HepG2 (cell line): ENCODE measurements at regions not wholly inside any gene's neighbourhood (a gene's known extent, or its start where the extent isn't known, plus 50 kb on each side); places are given as distances from the start of the nearest gene placed in this dataset.

Experiments
- ARNT2 ChIP-seq: sonication (generic); formaldehyde crosslinking; IDR thresholded peaks from 2 replicates; pipeline ENCODE4 v1.8.0; 2022; ENCODE audit warnings: mild to moderate bottlenecking, low read depth, missing genetic modification reagents, moderate library complexity
- ETS1 ChIP-seq: sonication (generic); formaldehyde crosslinking; IDR thresholded peaks from 2 replicates; pipeline ENCODE4 v1.4.0; 2020; ENCODE audit warnings: missing genetic modification reagents
- FOXP1 ChIP-seq, 2 experiments: fragments of 450-650 bp in 1 of 2; IDR thresholded peaks; 2 replicates each; pipeline ENCODE4 v1.6.1; 2017 to 2018; ENCODE audit warnings: antibody characterized with exemption in 1 of 2
- IRF2 ChIP-seq: IDR thresholded peaks from 2 replicates; pipeline ENCODE4 v1.6.1; 2018; ENCODE audit warnings: missing genetic modification reagents, missing compliant biosample characterization
- MTERF4 ChIP-seq: sonication (generic); formaldehyde crosslinking; IDR thresholded peaks from 2 replicates; pipeline ENCODE4 v1.8.0; 2023; ENCODE audit warnings: mild to moderate bottlenecking, missing genetic modification reagents
- NBN ChIP-seq: fragments of 450-650 bp; conservative IDR thresholded peaks from 2 replicates; pipeline ENCODE4 v1.6.1; 2017
- NCOA2 ChIP-seq: sonication (generic); formaldehyde crosslinking; IDR thresholded peaks from 2 replicates; pipeline ENCODE4 v1.8.0; 2022; ENCODE audit warnings: inconsistent platforms
- NCOA5 ChIP-seq: sonication (generic); formaldehyde crosslinking; IDR thresholded peaks from 2 replicates; pipeline ENCODE4 v1.4.0; 2020; ENCODE audit warnings: missing genetic modification reagents
- PATZ1 ChIP-seq: sonication (generic); formaldehyde crosslinking; IDR thresholded peaks from 2 replicates; pipeline ENCODE4 v1.4.0; 2020; ENCODE audit warnings: missing genetic modification reagents
- PITX1 ChIP-seq: sonication (generic); formaldehyde crosslinking; IDR thresholded peaks from 2 replicates; pipeline ENCODE4 v1.5.1; 2020; ENCODE audit warnings: mild to moderate bottlenecking, missing genetic modification reagents
- RARA ChIP-seq: IDR thresholded peaks from 2 replicates; pipeline ENCODE4 v1.6.1; 2016; ENCODE audit warnings: missing genetic modification reagents, missing compliant biosample characterization
- SALL1 ChIP-seq: sonication (generic); formaldehyde crosslinking; IDR thresholded peaks from 2 replicates; pipeline ENCODE4 v1.8.0; 2022; ENCODE audit warnings: mild to moderate bottlenecking, missing genetic modification reagents
- SATB2 ChIP-seq: sonication (generic); formaldehyde crosslinking; IDR thresholded peaks from 2 replicates; pipeline ENCODE4 v1.5.0; 2020; ENCODE audit warnings: missing genetic modification reagents
- SNAPC5 ChIP-seq: sonication (generic); formaldehyde crosslinking; IDR thresholded peaks from 2 replicates; pipeline ENCODE4 v1.8.1; 2023; ENCODE audit warnings: mild to moderate bottlenecking, missing genetic modification reagents, borderline replicate concordance
- WIZ ChIP-seq: sonication (generic); formaldehyde crosslinking; IDR thresholded peaks from 2 replicates; pipeline ENCODE4 v1.5.1; 2020; ENCODE audit warnings: mild to moderate bottlenecking, missing genetic modification reagents
- YEATS2 ChIP-seq: sonication (generic); formaldehyde crosslinking; IDR thresholded peaks from 2 replicates; pipeline ENCODE4 v1.4.0; 2020; ENCODE audit warnings: missing genetic modification reagents, borderline replicate concordance
- ZBTB20 ChIP-seq: sonication (generic); formaldehyde crosslinking; IDR thresholded peaks from 2 replicates; pipeline ENCODE4 v1.8.1; 2023; ENCODE audit warnings: missing genetic modification reagents, low read depth, mild to moderate bottlenecking, borderline replicate concordance
- ZKSCAN8 ChIP-seq: IDR thresholded peaks from 2 replicates; pipeline ENCODE4 v1.6.1; 2016; ENCODE audit warnings: borderline replicate concordance, missing genetic modification reagents, missing compliant biosample characterization
- ZMYM4 ChIP-seq: sonication (generic); formaldehyde crosslinking; IDR thresholded peaks from 2 replicates; pipeline ENCODE4 v1.8.1; 2023; ENCODE audit warnings: mild to moderate bottlenecking, missing genetic modification reagents
- ZNF264 ChIP-seq: sonication (generic); formaldehyde crosslinking; IDR thresholded peaks from 2 replicates; pipeline ENCODE4 v1.4.0; 2020; ENCODE audit warnings: missing genetic modification reagents
- ZNF570 ChIP-seq: sonication (generic); formaldehyde crosslinking; IDR thresholded peaks from 2 replicates; pipeline ENCODE4 v1.4.0; 2020; ENCODE audit warnings: mild to moderate bottlenecking, missing genetic modification reagents, borderline replicate concordance
- ZNF616 ChIP-seq: sonication (generic); formaldehyde crosslinking; IDR thresholded peaks from 2 replicates; pipeline ENCODE4 v1.5.0; 2020; ENCODE audit warnings: low read depth, mild to moderate bottlenecking, missing genetic modification reagents
- ZNF792 ChIP-seq: IDR thresholded peaks from 2 replicates; pipeline ENCODE4 v1.6.1; 2016
- TF ChIP-seq, protein P1 (sequence below): IDR thresholded peaks from 2 replicates; pipeline ENCODE4 v1.4.0; 2020; ENCODE audit warnings: mild to moderate bottlenecking, missing genetic modification reagents

GRCh38 chr10:78539247-78539766 lies 505.6 kb downstream of the RPS24 start (continued):
- TF ChIP-seq SNAPC5 (CRISPR knock-in tag): no peak
- TF ChIP-seq SATB2: no peak
- TF ChIP-seq ZKSCAN8 (CRISPR knock-in tag): peak; percentile 55; the same call in 1 of the 2 replicates
- no peak for TF ChIP-seq FOXP1 (IDR thresholded peaks at IDR 0.05)
- peak; percentile 57; the same call in 1 of the 2 replicates for TF ChIP-seq FOXP1 (CRISPR knock-in tag; IDR thresholded peaks at IDR 0.05)
- no peak for TF ChIP-seq ETS1 (CRISPR knock-in tag)
- TF ChIP-seq MTERF4: no peak
- peak; percentile 55; the same call in 1 of the 2 replicates for TF ChIP-seq ZMYM4
- TF ChIP-seq, protein P1, sequence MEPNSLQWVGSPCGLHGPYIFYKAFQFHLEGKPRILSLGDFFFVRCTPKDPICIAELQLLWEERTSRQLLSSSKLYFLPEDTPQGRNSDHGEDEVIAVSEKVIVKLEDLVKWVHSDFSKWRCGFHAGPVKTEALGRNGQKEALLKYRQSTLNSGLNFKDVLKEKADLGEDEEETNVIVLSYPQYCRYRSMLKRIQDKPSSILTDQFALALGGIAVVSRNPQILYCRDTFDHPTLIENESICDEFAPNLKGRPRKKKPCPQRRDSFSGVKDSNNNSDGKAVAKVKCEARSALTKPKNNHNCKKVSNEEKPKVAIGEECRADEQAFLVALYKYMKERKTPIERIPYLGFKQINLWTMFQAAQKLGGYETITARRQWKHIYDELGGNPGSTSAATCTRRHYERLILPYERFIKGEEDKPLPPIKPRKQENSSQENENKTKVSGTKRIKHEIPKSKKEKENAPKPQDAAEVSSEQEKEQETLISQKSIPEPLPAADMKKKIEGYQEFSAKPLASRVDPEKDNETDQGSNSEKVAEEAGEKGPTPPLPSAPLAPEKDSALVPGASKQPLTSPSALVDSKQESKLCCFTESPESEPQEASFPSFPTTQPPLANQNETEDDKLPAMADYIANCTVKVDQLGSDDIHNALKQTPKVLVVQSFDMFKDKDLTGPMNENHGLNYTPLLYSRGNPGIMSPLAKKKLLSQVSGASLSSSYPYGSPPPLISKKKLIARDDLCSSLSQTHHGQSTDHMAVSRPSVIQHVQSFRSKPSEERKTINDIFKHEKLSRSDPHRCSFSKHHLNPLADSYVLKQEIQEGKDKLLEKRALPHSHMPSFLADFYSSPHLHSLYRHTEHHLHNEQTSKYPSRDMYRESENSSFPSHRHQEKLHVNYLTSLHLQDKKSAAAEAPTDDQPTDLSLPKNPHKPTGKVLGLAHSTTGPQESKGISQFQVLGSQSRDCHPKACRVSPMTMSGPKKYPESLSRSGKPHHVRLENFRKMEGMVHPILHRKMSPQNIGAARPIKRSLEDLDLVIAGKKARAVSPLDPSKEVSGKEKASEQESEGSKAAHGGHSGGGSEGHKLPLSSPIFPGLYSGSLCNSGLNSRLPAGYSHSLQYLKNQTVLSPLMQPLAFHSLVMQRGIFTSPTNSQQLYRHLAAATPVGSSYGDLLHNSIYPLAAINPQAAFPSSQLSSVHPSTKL (CRISPR knock-in tag): peak; percentile 86
- TF ChIP-seq RARA (CRISPR knock-in tag): peak; percentile 72
- TF ChIP-seq ZBTB20 (CRISPR knock-in tag): peak; percentile 48; the same call in 1 of the 2 replicates
- peak; percentile 61; the same call in 1 of the 2 replicates for TF ChIP-seq PITX1
- TF ChIP-seq WIZ (CRISPR knock-in tag): no peak
- peak; percentile 86; the same call in 1 of the 2 replicates for TF ChIP-seq ZNF792 (CRISPR knock-in tag)
- TF ChIP-seq SALL1 (CRISPR knock-in tag): peak; percentile 81
- peak; percentile 54; the same call in 1 of the 2 replicates for TF ChIP-seq PATZ1 (CRISPR knock-in tag)
- TF ChIP-seq NCOA5 (CRISPR knock-in tag): no peak
- TF ChIP-seq NCOA2 (CRISPR knock-in tag): peak; percentile 74
- peak; percentile 33; the same call in 1 of the 2 replicates for TF ChIP-seq YEATS2 (CRISPR knock-in tag)
- no peak for TF ChIP-seq NBN
- peak; percentile 43; the same call in 1 of the 2 replicates for TF ChIP-seq ZNF264 (CRISPR knock-in tag)
- TF ChIP-seq ARNT2 (CRISPR knock-in tag): peak; percentile 37; the same call in 1 of the 2 replicates
- TF ChIP-seq ZNF570 (CRISPR knock-in tag): no peak
- TF ChIP-seq ZNF616 (CRISPR knock-in tag): no peak
- TF ChIP-seq IRF2 (CRISPR knock-in tag): peak; percentile 57; the same call in 1 of the 2 replicates
